HepG2 (cell line): ENCODE measurements at regions not wholly inside any gene's neighbourhood (a gene's known extent, or its start where the extent isn't known, plus 50 kb on each side); places are given as distances from the start of the nearest gene placed in this dataset.

Experiments
- CCAR2 ChIP-seq: fragments of 200-400 bp; formaldehyde crosslinking; optimal IDR thresholded peaks from 2 replicates; pipeline ENCODE3; 2018; ENCODE audit warnings: low read depth, mild to moderate bottlenecking, low read length, moderate library complexity
- E2F5 ChIP-seq: sonication (generic); formaldehyde crosslinking; conservative IDR thresholded peaks from 2 replicates; pipeline ENCODE4 v1.4.0; 2020; ENCODE audit warnings: missing genetic modification reagents
- FOXK1 ChIP-seq: sonication (generic); formaldehyde crosslinking; IDR thresholded peaks from 2 replicates; pipeline ENCODE4 v1.4.0; 2020; ENCODE audit warnings: low read depth, missing genetic modification reagents, borderline replicate concordance
- HES4 ChIP-seq: sonication (generic); formaldehyde crosslinking; IDR thresholded peaks from 2 replicates; pipeline ENCODE4 v1.9.0; 2021; ENCODE audit warnings: mild to moderate bottlenecking, missing genetic modification reagents, borderline replicate concordance
- KLF16 ChIP-seq, 2 experiments: sonication (generic) in 1 of 2; formaldehyde crosslinking in 1 of 2; IDR thresholded peaks; 2 replicates each; pipeline versions ENCODE4 v1.6.1 to v1.8.0; 2016 to 2023; ENCODE audit warnings: missing genetic modification reagents in 2 of 2, missing compliant biosample characterization in 1 of 2
- POGK ChIP-seq: sonication (generic); formaldehyde crosslinking; conservative IDR thresholded peaks from 2 replicates; pipeline ENCODE4 v1.8.0; 2022; ENCODE audit warnings: mild to moderate bottlenecking, moderate library complexity, missing genetic modification reagents
- SMC3 ChIP-seq: IDR thresholded peaks from 2 replicates; pipeline ENCODE4 v1.6.1; 2011; ENCODE audit warnings: low read length, improper control_type of control experiment
- ZNF788 ChIP-seq: sonication (generic); formaldehyde crosslinking; IDR thresholded peaks from 2 replicates; pipeline ENCODE4 v1.5.0; 2020; ENCODE audit warnings: mild to moderate bottlenecking, missing genetic modification reagents, borderline replicate concordance

- TF ChIP-seq POGK (CRISPR knock-in tag) (0 out of 2 replicates have a peak, but pooled peaks have one; percentile 21), KLF16 (CRISPR knock-in tag; IDR thresholded peaks at IDR 0.05) (0 out of 4 replicates have a peak, but pooled peaks of 1 of the 2 experiments have one; percentile 18), HES4 (CRISPR knock-in tag) (no peak), E2F5 (CRISPR knock-in tag) (no peak), SMC3 (peak; percentile 50; the same call in 1 of the 2 replicates), CCAR2 (no peak), ZNF788 (CRISPR knock-in tag) (peak; percentile 21; the same call in 1 of the 2 replicates), FOXK1 (no peak)
- TF ChIP-seq, all 625 proteins: peak for 16
These were observed 157.3 kb upstream of the PLXNC1 start (continued) for GRCh38 chr12:93990832-93991803.
